B cell (primary cell): ENCODE measurements at regions not wholly inside any gene's neighbourhood (a gene's known extent, or its start where the extent isn't known, plus 50 kb on each side); places are given as distances from the start of the nearest gene placed in this dataset.

ENCODE experiments used
- ATAC-seq: fragments of 200-7000 bp; cut with Tn5 transposase; one replicate; pipeline ENCODE4 v1.10.0; 2021; ENCODE audit warnings: low read depth, mild to moderate bottlenecking, moderate number of reproducible peaks, moderate library complexity
- CTCF ChIA-PET: fragments of 350-600 bp; sonication (Branson Sonifier 250); formaldehyde crosslinking; loops from one replicate; lab custom pipeline; 2021; ENCODE audit warnings: antibody characterized with exemption, inconsistent platforms; lab: Charles Lee
- POLR2A ChIA-PET: fragments of 350-600 bp; sonication (Branson Sonifier 250); formaldehyde crosslinking; loops from one replicate; lab custom pipeline; 2021; ENCODE audit warnings: antibody characterized with exemption; lab: Charles Lee
- DNase-seq: peaks from one replicate; pipeline ENCODE4 v3.0.0; 2013
- H2AFZ ChIP-seq: 2 replicates; pipeline ENCODE4 v1.6.1; 2012; ENCODE audit warnings: mild to moderate bottlenecking, low read depth, low read length; ENCODE audit not compliant: insufficient read depth, poor library complexity, severe bottlenecking
- H3K27ac ChIP-seq, 2 donors: 1 replicate in 1 of 2; 2 replicates in 1 of 2; pipeline ENCODE4 v1.5.1; 2012 to 2013; ENCODE audit warnings: low read length in 2 of 2, mild to moderate bottlenecking in 2 of 2, moderate library complexity in 1 of 2
- H3K27me3 ChIP-seq, 4 experiments: fragments of 200-600 bp in 1 of 4; sonication (generic) in 1 of 4; replicated peaks in 1 of 4; 1 replicate in 2 of 4; 2 replicates in 2 of 4; pipeline versions ENCODE4 v1.6.1 to v1.7.0; 2013 to 2016; ENCODE audit warnings: low read length in 3 of 4, mild to moderate bottlenecking in 2 of 4, mixed read lengths in 1 of 4, moderate library complexity in 1 of 4; ENCODE audit not compliant: insufficient read depth in 4 of 4, control insufficient read depth in 3 of 4; ENCODE audit errors: control extremely low read depth in 1 of 4
- H3K36me3 ChIP-seq, 2 experiments: replicated peaks in 1 of 2; 1 replicate in 1 of 2; 2 replicates in 1 of 2; pipeline versions ENCODE4 v1.6.1 to v1.7.1; 2013; ENCODE audit warnings: low read length in 1 of 2; ENCODE audit not compliant: insufficient read depth in 2 of 2, control insufficient read depth in 1 of 2; ENCODE audit errors: control extremely low read depth in 1 of 2, extremely low read depth in 1 of 2
- H3K4me1 ChIP-seq, 2 donors: fragments of 200-600 bp in 1 of 2; sonication (generic) in 1 of 2; 1 replicate in 1 of 2; 2 replicates in 1 of 2; pipeline versions ENCODE4 v1.5.1 to v1.6.1; 2013 to 2017; ENCODE audit warnings: low read length in 2 of 2; ENCODE audit not compliant: control insufficient read depth in 2 of 2, insufficient read depth in 2 of 2
- H3K4me2 ChIP-seq: replicated peaks from 2 replicates; pipeline ENCODE3; 2012; ENCODE audit warnings: mild to moderate bottlenecking, low read depth, low read length; ENCODE audit not compliant: poor library complexity, severe bottlenecking
- H3K4me3 ChIP-seq, 5 experiments: fragments of 200-600 bp in 1 of 5; sonication (generic) in 1 of 5; 1 replicate in 3 of 5; 2 replicates in 2 of 5; pipeline versions ENCODE4 v1.5.1 to v1.7.0; 2011 to 2016; ENCODE audit warnings: low read length in 4 of 5, mild to moderate bottlenecking in 4 of 5, low read depth in 2 of 5, control low read depth in 1 of 5, moderate library complexity in 1 of 5; ENCODE audit not compliant: insufficient read depth in 1 of 5; ENCODE audit errors: control extremely low read depth in 1 of 5, extremely low read depth in 1 of 5
- H3K79me2 ChIP-seq: fragments of 200-600 bp; sonication (generic); one replicate; pipeline ENCODE4 v1.6.0; 2016; ENCODE audit warnings: low read length; ENCODE audit not compliant: control insufficient read depth, insufficient read depth
- H3K9ac ChIP-seq: fragments of 200-600 bp; sonication (generic); 2 replicates; pipeline ENCODE4 v1.6.1; 2017; ENCODE audit warnings: mild to moderate bottlenecking, low read length, moderate library complexity
- H3K9me3 ChIP-seq, 3 donors: one replicate each; pipeline versions ENCODE4 v1.6.1 to v1.7.1; 2013; ENCODE audit warnings: low read length in 2 of 3; ENCODE audit not compliant: control insufficient read depth in 2 of 3, insufficient read depth in 1 of 3; ENCODE audit errors: control extremely low read depth in 1 of 3
- H4K20me1 ChIP-seq: 2 replicates; pipeline ENCODE4 v1.6.0; 2012; ENCODE audit warnings: mild to moderate bottlenecking, low read length; ENCODE audit not compliant: insufficient read depth, control insufficient read depth, poor library complexity, severe bottlenecking
- H3K27ac Mint-ChIP-seq: one replicate; pipeline ENCODE4 v1.8.0; 2021; ENCODE audit warnings: mixed read lengths
- H3K27me3 Mint-ChIP-seq: one replicate; pipeline ENCODE4 v1.8.0; 2021; ENCODE audit warnings: mixed read lengths
- H3K4me1 Mint-ChIP-seq: one replicate; pipeline ENCODE4 v1.8.0; 2021; ENCODE audit warnings: mixed read lengths
- H3K4me3 Mint-ChIP-seq: one replicate; pipeline ENCODE4 v1.8.0; 2021; ENCODE audit warnings: mixed read lengths
- H3K9me3 Mint-ChIP-seq: one replicate; pipeline ENCODE4 v1.8.0; 2022; ENCODE audit warnings: mixed read lengths; ENCODE audit not compliant: insufficient read depth
- CTCF ChIP-seq: fragments of 200-600 bp; IDR thresholded peaks from one replicate; pipeline ENCODE4 v1.8.0; 2022; ENCODE audit warnings: antibody characterized with exemption, mild to moderate bottlenecking
- EZH2 ChIP-seq: IDR thresholded peaks from 2 replicates; pipeline ENCODE4 v1.6.1; 2012; ENCODE audit warnings: borderline replicate concordance, low read depth, mild to moderate bottlenecking, moderate library complexity, low read length; ENCODE audit not compliant: insufficient read depth, poor library complexity, severe bottlenecking
- WGBS: methylation state at CpG from one replicate; pipeline ENCODE4 v1.1.5; 2013; ENCODE audit warnings: missing lambda C conversion rate; ENCODE audit not compliant: insufficient coverage; 5-methylcytosine and 5-hydroxymethylcytosine counted together
- intact Hi-C: fragments of 100-400 bp; cut with micrococcal nuclease; formaldehyde crosslinking; loops from one replicate; pipeline ENCODE4 v1.10.0; 2022

GRCh38 chr20:40457404-40457803, 231.6 kb downstream of the MAFB start:
- Mint-ChIP-seq H3K27ac (no peak overlapping the region), H3K9me3 (no peaks in the 10 kb centered on the region), H3K4me1 (no peaks in the 10 kb centered on the region), H3K4me3 (no peak overlapping the region), H3K27me3 (peaks cover 7% of the 10 kb centered on the region)
- no peaks in the 10 kb centered on the region for H3K36me3 ChIP-seq
- DNase-seq = no peak
- POLR2A ChIA-PET = no interaction called here
- no peak overlapping the region for H3K27ac ChIP-seq
- TF ChIP-seq EZH2 = no peak
- no peak for TF ChIP-seq CTCF
- H2AFZ ChIP-seq = no peak overlapping the region
- no peak overlapping the region for H3K4me2 ChIP-seq
- H4K20me1 ChIP-seq = no peaks in the 10 kb centered on the region
- intact Hi-C loops = no loop called here
- no peaks in the 10 kb centered on the region for H3K4me1 ChIP-seq
- H3K9me3 ChIP-seq = peaks cover 0 to 3% (median 0%) of the 10 kb centered on the region in 3 donors
- no peak overlapping the region for H3K9ac ChIP-seq
- CTCF ChIA-PET = no interaction called here
- no peak overlapping the region for H3K4me3 ChIP-seq
- H3K79me2 ChIP-seq = no peaks in the 10 kb centered on the region
- ATAC-seq = no peak
- 100% methylated on average over 1 of the region's 3 CpGs for WGBS
- no peaks in the 10 kb centered on the region for H3K27me3 ChIP-seq

- no peak for ATAC-seq
- no peak overlapping the region for H3K4me3 Mint-ChIP-seq
- POLR2A ChIA-PET = no interaction called here
Observed at GRCh38 chr20:40452758-40453157, 236.3 kb downstream of the MAFB start.

More at GRCh38 chr20:40452758-40453157, 236.3 kb downstream of the MAFB start:
- Histone ChIP-seq H3K27me3 (no peaks in the 10 kb centered on the region), H3K79me2 (no peaks in the 10 kb centered on the region), H3K4me1 (no peaks in the 10 kb centered on the region), H3K27ac (no peak overlapping the region), H2AFZ (no peak overlapping the region), H3K9ac (no peak overlapping the region), H4K20me1 (no peaks in the 10 kb centered on the region), H3K36me3 (no peaks in the 10 kb centered on the region), H3K9me3 (peaks cover 0 to 3% (median 0%) of the 10 kb centered on the region in 3 donors), H3K4me2 (no peak overlapping the region), H3K4me3 (no peak overlapping the region)
- Mint-ChIP-seq H3K27ac (no peak overlapping the region), H3K9me3 (no peaks in the 10 kb centered on the region), H3K4me1 (no peaks in the 10 kb centered on the region), H3K27me3 (peaks cover 8% of the 10 kb centered on the region)
- WGBS = no CpG with 5 or more reads among the region's 3 CpGs
- no peak for TF ChIP-seq CTCF
- TF ChIP-seq EZH2 = no peak
- no peak for DNase-seq
- intact Hi-C loops = no loop called here
- CTCF ChIA-PET = no interaction called here
